ENCODE measurements at regions not wholly inside any gene's neighbourhood (a gene's known extent, or its start where the extent isn't known, plus 50 kb on each side); places are given as distances from the start of the nearest gene placed in this dataset.

GRCh38 chr10:105681051-105681450, 1040.0 kb downstream of the SORCS3 start:
- no peak for TF ChIP-seq EZH2phosphoT487 (IDR thresholded peaks at IDR 0.05; ENCODE audit: low read depth)
- TF ChIP-seq, protein P1, sequence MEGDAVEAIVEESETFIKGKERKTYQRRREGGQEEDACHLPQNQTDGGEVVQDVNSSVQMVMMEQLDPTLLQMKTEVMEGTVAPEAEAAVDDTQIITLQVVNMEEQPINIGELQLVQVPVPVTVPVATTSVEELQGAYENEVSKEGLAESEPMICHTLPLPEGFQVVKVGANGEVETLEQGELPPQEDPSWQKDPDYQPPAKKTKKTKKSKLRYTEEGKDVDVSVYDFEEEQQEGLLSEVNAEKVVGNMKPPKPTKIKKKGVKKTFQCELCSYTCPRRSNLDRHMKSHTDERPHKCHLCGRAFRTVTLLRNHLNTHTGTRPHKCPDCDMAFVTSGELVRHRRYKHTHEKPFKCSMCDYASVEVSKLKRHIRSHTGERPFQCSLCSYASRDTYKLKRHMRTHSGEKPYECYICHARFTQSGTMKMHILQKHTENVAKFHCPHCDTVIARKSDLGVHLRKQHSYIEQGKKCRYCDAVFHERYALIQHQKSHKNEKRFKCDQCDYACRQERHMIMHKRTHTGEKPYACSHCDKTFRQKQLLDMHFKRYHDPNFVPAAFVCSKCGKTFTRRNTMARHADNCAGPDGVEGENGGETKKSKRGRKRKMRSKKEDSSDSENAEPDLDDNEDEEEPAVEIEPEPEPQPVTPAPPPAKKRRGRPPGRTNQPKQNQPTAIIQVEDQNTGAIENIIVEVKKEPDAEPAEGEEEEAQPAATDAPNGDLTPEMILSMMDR (IDR thresholded peaks at IDR 0.05; ENCODE audit: low read depth, low read length), result no peak

Data from OCI-LY3 (cell line).